K562 (cell line): ENCODE measurements at regions not wholly inside any gene's neighbourhood (a gene's known extent, or its start where the extent isn't known, plus 50 kb on each side); places are given as distances from the start of the nearest gene placed in this dataset.

Source experiments
- CHD1 ChIP-seq: fragments of 200-600 bp; sonication (generic); IDR thresholded peaks from one replicate; pipeline ENCODE4 v1.6.1; 2012; ENCODE audit warnings: mild to moderate bottlenecking, moderate library complexity, low read length, inconsistent platforms
- CHD7 ChIP-seq: fragments of 200-600 bp; sonication (generic); IDR thresholded peaks from one replicate; pipeline ENCODE4 v1.6.1; 2012; ENCODE audit warnings: mild to moderate bottlenecking, low read depth, low read length, inconsistent platforms
- CREB5 ChIP-seq: fragments of 250-450 bp; sonication (Bioruptor Pico); IDR thresholded peaks from 2 replicates; pipeline ENCODE4 v1.5.0; 2020; ENCODE audit warnings: mild to moderate bottlenecking
- GMEB1 ChIP-seq: fragments of 250-450 bp; sonication (Bioruptor Pico); IDR thresholded peaks from 2 replicates; pipeline ENCODE4 v1.4.0; 2020; ENCODE audit warnings: mild to moderate bottlenecking
- MEF2A ChIP-seq: IDR thresholded peaks from 2 replicates; pipeline ENCODE4 v1.6.1; 2011; ENCODE audit warnings: low read depth, mild to moderate bottlenecking, low read length, moderate library complexity; ENCODE audit not compliant: control insufficient read depth
- NCOA2 ChIP-seq, 2 experiments: fragments of 450-650 bp; IDR thresholded peaks; 2 replicates each; pipeline ENCODE4 v1.6.1; 2018; ENCODE audit warnings: mild to moderate bottlenecking in 2 of 2, moderate library complexity in 1 of 2; ENCODE audit not compliant: partially characterized antibody in 2 of 2
- NEUROD1 ChIP-seq: fragments of 150-350 bp; IDR thresholded peaks from 2 replicates; pipeline ENCODE4 v1.6.1; 2014; ENCODE audit warnings: borderline replicate concordance, low read length, low read depth; ENCODE audit not compliant: partially characterized antibody
- PHB2 ChIP-seq: fragments of 450-650 bp; IDR thresholded peaks from 2 replicates; pipeline ENCODE4 v1.6.1; 2017; ENCODE audit warnings: low read depth
- PHTF2 ChIP-seq: fragments of 250-450 bp; sonication (Bioruptor Pico); IDR thresholded peaks from 2 replicates; pipeline ENCODE4 v1.5.0; 2021; ENCODE audit warnings: mild to moderate bottlenecking
- ZNF395 ChIP-seq: fragments of 200-800 bp; sonication (Bioruptor generic); IDR thresholded peaks from 2 replicates; pipeline ENCODE4 v1.6.1; 2017; ENCODE audit warnings: missing genetic modification characterization, missing compliant biosample characterization

GRCh38 chr4:163772238-163772637 is 277.7 kb downstream of the TMA16 start (continued):
- TF ChIP-seq CHD7 (no peak), PHTF2 (CRISPR knock-in tag) (no peak), CREB5 (no peak), NCOA2 (IDR thresholded peaks at IDR 0.05; ENCODE audit: partially characterized antibody in 2 of 2) (no peak), ZNF395 (CRISPR knock-in tag) (no peak), MEF2A (no peak), GMEB1 (CRISPR knock-in tag) (no peak), PHB2 (no peak), CHD1 (no peak), NEUROD1 (no peak)
